GM19463 (cell line): ENCODE measurements at regions not wholly inside any gene's neighbourhood (a gene's known extent, or its start where the extent isn't known, plus 50 kb on each side); places are given as distances from the start of the nearest gene placed in this dataset.

Experiments used
- ATAC-seq: cut with Tn5 transposase; IDR thresholded peaks from one replicate; pipeline ENCODE4 v1.9.1; 2021; ENCODE audit warnings: mild to moderate bottlenecking, moderate library complexity; ENCODE audit not compliant: unreplicated experiment

GRCh38 chr12:67211494-67211893 lies 57.7 kb upstream of the CAND1 start:
- ATAC-seq = no peak

GRCh38 chr12:67217647-67218046 lies 51.5 kb upstream of the CAND1 start:
- no peak for ATAC-seq
